OCI-LY3 (cell line): ENCODE measurements at regions not wholly inside any gene's neighbourhood (a gene's known extent, or its start where the extent isn't known, plus 50 kb on each side); places are given as distances from the start of the nearest gene placed in this dataset.
"Not testable (repeated sequence)": the region's sequence is repeated elsewhere in the genome, so short reads cannot be mapped to it uniquely, and the experiment has no call there.

Experiments used
- H2AFZ ChIP-seq: fragments of 200-600, 300-600 bp; shearing (Covaris generic); 2 replicates; pipeline ENCODE4 v1.6.0; 2014; ENCODE audit warnings: antibody characterized with exemption, low read depth, low read length
- H3K27ac ChIP-seq: fragments of 200-600, 300-600 bp; sonication (generic); 2 replicates; pipeline ENCODE4 v1.5.1; 2014; ENCODE audit warnings: mild to moderate bottlenecking, low read length, moderate library complexity, mixed read lengths
- H3K27me3 ChIP-seq: fragments of 200-600, 300-600 bp; sonication (generic); 2 replicates; pipeline ENCODE4 v1.6.1; 2014; ENCODE audit warnings: low read depth, low read length, mixed read lengths
- H3K36me3 ChIP-seq: fragments of 200-600, 300-600 bp; sonication (generic); replicated peaks from 2 replicates; pipeline ENCODE3; 2014; ENCODE audit warnings: low read depth, low read length, mixed read lengths
- H3K4me1 ChIP-seq: fragments of 300-600, 200-600 bp; sonication (generic); 2 replicates; pipeline ENCODE4 v1.6.1; 2014; ENCODE audit warnings: low read length, mixed read lengths
- H3K4me2 ChIP-seq: fragments of 200-600, 300-600 bp; sonication (generic); 2 replicates; pipeline ENCODE4 v1.6.1; 2014; ENCODE audit warnings: low read length, mixed read lengths
- H3K4me3 ChIP-seq: fragments of 300-600, 200-600 bp; sonication (generic); 2 replicates; pipeline ENCODE4 v1.5.1; 2014; ENCODE audit warnings: antibody characterized with exemption, mild to moderate bottlenecking, low read length, moderate library complexity
- H3K79me2 ChIP-seq: fragments of 300-600, 200-600 bp; shearing (Covaris generic); 2 replicates; pipeline ENCODE4 v1.6.1; 2014; ENCODE audit warnings: mild to moderate bottlenecking, low read length, mixed read lengths
- H3K9ac ChIP-seq: fragments of 300-600, 200-600 bp; shearing (Covaris generic); 2 replicates; pipeline ENCODE4 v1.6.0; 2014; ENCODE audit warnings: mild to moderate bottlenecking, low read length, moderate library complexity
- H3K9me3 ChIP-seq: fragments of 200-600, 300-600 bp; shearing (Covaris generic); 2 replicates; pipeline ENCODE4 v1.6.1; 2014; ENCODE audit warnings: low read length, mixed read lengths; ENCODE audit not compliant: insufficient read depth
- H4K20me1 ChIP-seq: fragments of 200-600, 300-600 bp; sonication (generic); 2 replicates; pipeline ENCODE4 v1.6.1; 2016; ENCODE audit warnings: low read length, mixed read lengths; ENCODE audit not compliant: insufficient read depth
- EZH2phosphoT487 ChIP-seq: fragments of 200-600 bp; shearing (Covaris generic); IDR thresholded peaks from 2 replicates; pipeline ENCODE4 v1.6.1; 2018; ENCODE audit warnings: antibody characterized with exemption, mixed run types, low read depth
- TF ChIP-seq, protein P1 (sequence below): fragments of 200-600, 300-600 bp; sonication (generic); IDR thresholded peaks from 2 replicates; pipeline ENCODE4 v1.5.1; 2014; ENCODE audit warnings: antibody characterized with exemption, low read length, low read depth

DNA sequence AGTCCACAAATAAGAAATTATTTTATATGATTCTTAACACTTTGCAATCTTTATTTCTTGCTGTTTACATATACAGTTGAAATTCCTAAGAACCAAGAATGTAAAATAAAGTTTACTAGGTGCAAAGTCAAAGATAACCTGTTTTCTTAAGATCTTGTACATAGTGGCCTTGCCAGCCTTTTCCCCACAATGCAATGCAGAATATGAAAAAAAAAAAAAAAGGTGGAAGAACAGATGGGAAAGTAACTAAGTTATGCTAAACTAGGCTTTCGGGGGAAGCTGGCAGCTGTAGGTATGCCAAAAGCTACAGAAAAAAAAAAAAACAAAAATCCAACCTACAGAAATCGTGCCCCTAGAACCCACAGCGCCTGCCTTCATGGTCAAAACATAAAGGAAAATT lies 1588.4 kb downstream of the STIM2 start:
- Histone ChIP-seq H3K4me3 (peak overlapping the region; percentile 60), H3K9me3 (no peaks in the 10 kb centered on the region; the same call in 1 of the 2 replicates), H3K27ac (no peak overlapping the region), H3K9ac (no peak overlapping the region), H3K27me3 (no peaks in the 10 kb centered on the region), H3K4me1 (peaks cover 6% of the 10 kb centered on the region; the same call in 1 of the 2 replicates), H3K4me2 (peak overlapping the region; percentile 56), H2AFZ (peak overlapping the region; percentile 90), H3K79me2 (no peaks in the 10 kb centered on the region), H4K20me1 (no peaks in the 10 kb centered on the region), H3K36me3 (no peaks in the 10 kb centered on the region)
- TF ChIP-seq, protein P1, sequence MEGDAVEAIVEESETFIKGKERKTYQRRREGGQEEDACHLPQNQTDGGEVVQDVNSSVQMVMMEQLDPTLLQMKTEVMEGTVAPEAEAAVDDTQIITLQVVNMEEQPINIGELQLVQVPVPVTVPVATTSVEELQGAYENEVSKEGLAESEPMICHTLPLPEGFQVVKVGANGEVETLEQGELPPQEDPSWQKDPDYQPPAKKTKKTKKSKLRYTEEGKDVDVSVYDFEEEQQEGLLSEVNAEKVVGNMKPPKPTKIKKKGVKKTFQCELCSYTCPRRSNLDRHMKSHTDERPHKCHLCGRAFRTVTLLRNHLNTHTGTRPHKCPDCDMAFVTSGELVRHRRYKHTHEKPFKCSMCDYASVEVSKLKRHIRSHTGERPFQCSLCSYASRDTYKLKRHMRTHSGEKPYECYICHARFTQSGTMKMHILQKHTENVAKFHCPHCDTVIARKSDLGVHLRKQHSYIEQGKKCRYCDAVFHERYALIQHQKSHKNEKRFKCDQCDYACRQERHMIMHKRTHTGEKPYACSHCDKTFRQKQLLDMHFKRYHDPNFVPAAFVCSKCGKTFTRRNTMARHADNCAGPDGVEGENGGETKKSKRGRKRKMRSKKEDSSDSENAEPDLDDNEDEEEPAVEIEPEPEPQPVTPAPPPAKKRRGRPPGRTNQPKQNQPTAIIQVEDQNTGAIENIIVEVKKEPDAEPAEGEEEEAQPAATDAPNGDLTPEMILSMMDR: no peak
- TF ChIP-seq EZH2phosphoT487: no peak

DNA sequence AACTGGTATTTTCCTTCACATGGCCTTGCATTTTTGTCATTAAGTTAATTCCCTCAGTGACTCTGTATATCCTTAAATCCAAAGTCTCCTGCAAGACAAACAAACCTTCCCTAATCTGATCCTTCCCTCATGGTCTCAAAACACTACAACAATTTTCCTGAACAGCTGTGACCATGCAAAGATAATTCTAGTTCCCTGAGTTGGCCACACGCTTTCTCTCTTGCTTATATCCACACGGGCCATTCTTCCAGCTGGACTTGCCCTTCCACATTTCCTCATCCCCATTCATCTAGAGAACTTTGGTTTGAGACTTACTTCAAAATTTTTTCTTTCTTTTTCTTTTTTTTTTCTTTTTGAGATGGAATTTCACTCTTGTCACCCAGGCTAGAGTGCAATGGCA lies 1590.7 kb downstream of the STIM2 start:
- H3K9me3 ChIP-seq: no peaks in the 10 kb centered on the region; the same call in 1 of the 2 replicates
- no peaks in the 10 kb centered on the region for H4K20me1 ChIP-seq
- no peak overlapping the region for H2AFZ ChIP-seq
- H3K79me2 ChIP-seq: no peaks in the 10 kb centered on the region
- TF ChIP-seq, protein P1: no peak
- no peak for TF ChIP-seq EZH2phosphoT487
- H3K4me3 ChIP-seq: no peak overlapping the region
- no peaks in the 10 kb centered on the region for H3K27me3 ChIP-seq
- no peak overlapping the region for H3K4me2 ChIP-seq
- no peak overlapping the region for H3K27ac ChIP-seq
- H3K4me1 ChIP-seq: peaks cover 6% of the 10 kb centered on the region; the same call in 1 of the 2 replicates
- no peak overlapping the region for H3K9ac ChIP-seq
- no peaks in the 10 kb centered on the region for H3K36me3 ChIP-seq

DNA sequence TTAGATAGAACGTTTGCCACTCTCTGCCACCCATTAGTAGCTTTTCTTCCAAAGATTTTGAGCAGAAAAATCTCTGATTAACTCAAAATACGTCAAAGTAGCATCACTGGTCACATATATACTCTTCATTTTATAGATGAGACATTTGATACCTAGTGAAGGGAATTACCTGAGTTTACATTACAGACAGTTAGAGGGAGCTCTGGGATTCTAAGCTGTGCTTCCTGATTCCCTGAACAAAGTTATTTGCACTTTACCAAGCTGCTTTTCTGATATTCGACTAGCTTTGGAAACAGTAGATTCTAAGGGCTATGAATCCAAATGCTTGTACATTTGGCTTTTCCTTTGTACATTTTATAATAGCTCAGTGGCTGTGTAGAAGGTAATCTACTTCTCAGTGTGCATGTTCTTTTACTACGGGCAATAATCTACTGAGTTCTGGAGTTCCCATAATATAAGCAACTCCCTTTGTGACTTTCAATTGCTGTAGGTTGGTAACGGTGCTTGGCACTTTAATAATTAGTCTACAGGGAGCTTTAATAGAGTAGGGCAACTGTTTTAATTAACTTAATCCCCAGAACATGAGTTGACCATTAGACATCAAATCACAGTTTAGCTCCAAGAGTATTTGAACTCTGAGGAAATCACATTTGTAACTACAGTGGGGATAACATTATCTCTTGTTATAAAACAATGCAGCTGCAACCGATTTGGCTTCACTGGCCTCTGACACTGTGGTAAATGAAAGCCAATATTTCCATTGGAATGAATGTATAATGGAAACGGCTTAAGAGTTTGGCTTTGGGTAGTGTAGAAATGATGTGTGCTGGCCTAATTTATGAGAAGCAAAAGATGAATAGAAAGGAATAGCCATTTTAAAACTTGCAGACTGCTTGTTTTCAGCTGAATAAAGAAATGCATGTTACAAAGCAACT lies 1602.4 kb downstream of the STIM2 start:
- Histone ChIP-seq H4K20me1 (no peaks in the 10 kb centered on the region), H2AFZ (no peak overlapping the region)
- TF ChIP-seq, protein P1: no peak
- no peak for TF ChIP-seq EZH2phosphoT487

DNA sequence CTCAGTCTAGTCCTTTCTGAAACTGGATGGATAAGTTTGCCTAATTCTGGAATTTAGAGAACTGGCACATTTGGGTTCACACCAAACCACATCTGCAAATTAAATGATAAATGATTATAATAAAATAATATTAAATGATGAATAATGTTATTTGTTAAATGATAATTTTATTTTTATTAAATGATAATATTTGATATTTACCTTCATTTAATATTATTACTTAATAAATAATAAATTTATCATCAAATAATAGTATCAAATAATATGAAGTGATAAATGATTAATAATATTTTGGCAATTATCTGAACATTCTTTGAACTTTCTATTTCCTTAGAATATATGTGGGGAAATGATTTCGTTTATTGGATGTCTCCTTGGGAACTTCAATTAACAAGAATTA lies 1604.2 kb downstream of the STIM2 start:
- Histone ChIP-seq H3K4me3 (no peak overlapping the region), H3K27ac (no peak overlapping the region), H4K20me1 (no peaks in the 10 kb centered on the region), H3K9ac (no peak overlapping the region), H3K4me2 (no peak overlapping the region), H3K36me3 (no peaks in the 10 kb centered on the region), H2AFZ (no peak overlapping the region), H3K79me2 (no peaks in the 10 kb centered on the region), H3K27me3 (no peaks in the 10 kb centered on the region), H3K9me3 (no peaks in the 10 kb centered on the region), H3K4me1 (peaks cover 7% of the 10 kb centered on the region)
- no peak for TF ChIP-seq EZH2phosphoT487
- TF ChIP-seq, protein P1: no peak

More for the DNA sequence above, 1602.4 kb downstream of the STIM2 start:
- Histone ChIP-seq H3K9ac (no peak overlapping the region), H3K9me3 (no peaks in the 10 kb centered on the region), H3K36me3 (no peaks in the 10 kb centered on the region), H3K27me3 (no peaks in the 10 kb centered on the region), H3K4me3 (no peak overlapping the region), H3K79me2 (no peaks in the 10 kb centered on the region), H3K4me1 (no peaks in the 10 kb centered on the region), H3K4me2 (no peak overlapping the region), H3K27ac (no peak overlapping the region)

DNA sequence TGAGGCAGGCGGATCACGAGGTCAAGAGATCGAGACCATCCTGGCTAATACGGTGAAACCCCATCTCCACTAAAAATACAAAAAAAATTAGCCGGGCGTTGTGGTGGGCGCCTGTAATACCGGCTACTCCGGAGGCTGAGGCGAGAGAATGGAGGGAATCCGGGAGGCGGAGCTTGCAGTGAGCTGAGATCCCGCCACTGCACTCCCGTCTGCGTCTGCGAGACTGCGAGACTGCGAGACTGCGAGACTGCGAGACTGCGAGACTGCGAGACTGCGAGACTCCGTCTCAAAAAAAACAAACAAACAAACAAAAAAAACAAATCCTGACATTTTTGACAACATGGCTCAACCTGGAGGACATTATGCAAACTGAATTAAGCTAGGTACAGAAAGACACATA lies 1606.2 kb downstream of the STIM2 start:
- H3K9ac ChIP-seq, H2AFZ ChIP-seq, H3K4me1 ChIP-seq, H3K27ac ChIP-seq, H3K9me3 ChIP-seq, H3K4me2 ChIP-seq, H4K20me1 ChIP-seq, H3K36me3 ChIP-seq, H3K27me3 ChIP-seq, H3K4me3 ChIP-seq, H3K79me2 ChIP-seq: not testable (repeated sequence)
